HPDE6-E6E7 (cell line): ENCODE measurements at regions not wholly inside any gene's neighbourhood (a gene's known extent, or its start where the extent isn't known, plus 50 kb on each side); places are given as distances from the start of the nearest gene placed in this dataset.
A peak's percentile ranks its signal among the peaks of the same experiment; 100 is the strongest.
"Not testable (repeated sequence)": the region's sequence is repeated elsewhere in the genome, so short reads cannot be mapped to it uniquely, and the experiment has no call there.

Experiments used
- DNase-seq: peaks from one replicate; pipeline ENCODE4 v3.0.0; 2011; ENCODE audit warnings: missing footprints; ENCODE audit errors: extremely low spot score

GRCh38 chr12:38384816-38385378, 68.3 kb downstream of the ALG10B start:
- no peak for DNase-seq

DNA sequence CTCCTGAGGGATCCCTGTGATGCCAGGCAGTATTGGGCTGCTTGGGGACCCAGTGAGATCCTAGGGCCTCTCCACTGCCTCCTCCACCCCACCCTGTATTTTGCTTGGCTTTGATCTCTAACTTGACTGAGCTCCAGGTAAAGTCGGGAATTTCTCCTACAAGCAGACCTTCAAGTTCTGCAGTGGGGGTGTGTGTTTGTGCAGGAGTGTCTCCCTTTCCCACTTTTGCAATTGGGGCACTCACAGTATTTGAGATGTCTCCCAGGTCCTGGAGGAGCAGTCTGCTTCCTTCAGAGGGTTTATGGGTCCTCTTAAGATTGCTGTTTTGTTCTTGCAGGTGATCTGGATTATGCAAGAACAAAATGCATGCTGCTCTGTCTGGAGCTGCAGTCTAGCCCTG, 68.9 kb downstream of the ALG10B start:
- DNase-seq = no peak

GRCh38 chr12:38386205-38386985, 69.8 kb downstream of the ALG10B start:
- DNase-seq = no peak

- no peak for DNase-seq
These were observed 73.0 kb downstream of the ALG10B start for GRCh38 chr12:38389614-38390013.

- no peak for DNase-seq
These were observed 74.4 kb downstream of the ALG10B start for GRCh38 chr12:38391007-38391406.

DNA sequence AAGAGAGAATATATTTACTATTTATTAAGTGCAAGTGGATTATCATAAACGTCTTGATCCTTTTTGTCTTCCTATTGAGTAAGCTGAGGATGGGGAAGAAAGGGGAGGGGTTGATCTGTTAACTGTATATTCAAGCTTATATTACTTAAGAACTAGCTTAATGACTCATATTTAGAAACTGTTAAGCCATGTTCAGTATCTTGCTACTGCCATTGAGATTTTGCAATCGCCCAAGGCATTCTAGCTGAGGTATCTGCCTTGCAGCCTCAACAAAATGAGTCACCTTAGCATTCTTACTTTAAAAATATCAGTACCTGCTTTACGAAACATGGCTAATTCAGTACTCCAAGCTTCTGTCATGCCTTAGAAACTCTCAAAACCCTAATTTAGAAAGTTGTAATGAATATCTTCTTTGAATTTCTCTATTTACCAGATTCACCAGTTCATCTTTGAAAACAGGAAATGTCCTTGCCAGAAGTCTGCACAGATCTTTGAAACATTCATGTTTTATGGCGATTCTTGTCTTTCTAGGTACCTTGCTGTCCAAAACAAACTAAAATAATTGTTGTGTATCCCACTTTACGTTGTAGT, 76.1 kb downstream of the ALG10B start:
- DNase-seq = peak; percentile 77

- DNase-seq = no peak
These were observed 83.2 kb downstream of the ALG10B start for GRCh38 chr12:38399711-38400206.

DNA sequence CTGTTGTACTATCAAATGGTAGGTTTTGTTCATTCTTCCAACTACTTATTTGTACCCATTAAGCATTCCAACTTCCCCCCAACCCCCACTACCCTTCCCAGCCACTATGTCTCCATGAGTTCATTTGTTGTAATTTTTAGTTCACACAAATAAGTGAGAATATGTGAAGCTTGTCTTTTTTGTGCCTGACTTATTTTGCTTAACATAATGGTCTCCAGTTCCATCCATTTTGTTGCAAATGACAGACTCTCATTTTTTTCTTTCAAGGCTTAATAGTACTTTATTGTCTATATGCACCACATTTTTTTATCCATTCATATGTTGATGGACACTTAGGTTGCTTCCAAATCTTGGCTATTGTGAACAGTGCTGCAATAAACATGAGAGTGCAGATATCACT, 86.2 kb downstream of the ALG10B start:
- no peak for DNase-seq

- no peak for DNase-seq
These were observed 92.9 kb downstream of the ALG10B start for GRCh38 chr12:38409511-38409910.

DNA sequence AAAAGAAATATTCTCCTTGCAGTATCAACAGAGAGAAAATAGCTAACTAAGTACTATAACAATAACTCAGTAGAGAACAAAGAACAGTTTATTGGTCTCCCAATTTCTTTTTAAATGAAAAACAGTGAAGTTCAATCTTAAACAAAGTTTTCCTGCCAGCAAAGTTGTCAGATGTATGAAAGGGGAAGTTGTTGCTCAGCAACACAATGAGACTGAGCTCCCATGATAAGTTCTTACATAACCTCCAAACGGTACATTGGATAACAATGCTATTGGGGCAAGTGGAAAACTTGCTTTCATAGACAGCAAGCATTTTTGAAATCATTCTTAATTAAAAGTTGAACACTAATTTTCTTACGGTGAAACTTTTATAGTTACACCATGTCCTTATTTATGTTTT, 94.9 kb downstream of the ALG10B start:
- DNase-seq = no peak

GRCh38 chr12:38411946-38412345, 95.4 kb downstream of the ALG10B start:
- DNase-seq = no peak

DNA sequence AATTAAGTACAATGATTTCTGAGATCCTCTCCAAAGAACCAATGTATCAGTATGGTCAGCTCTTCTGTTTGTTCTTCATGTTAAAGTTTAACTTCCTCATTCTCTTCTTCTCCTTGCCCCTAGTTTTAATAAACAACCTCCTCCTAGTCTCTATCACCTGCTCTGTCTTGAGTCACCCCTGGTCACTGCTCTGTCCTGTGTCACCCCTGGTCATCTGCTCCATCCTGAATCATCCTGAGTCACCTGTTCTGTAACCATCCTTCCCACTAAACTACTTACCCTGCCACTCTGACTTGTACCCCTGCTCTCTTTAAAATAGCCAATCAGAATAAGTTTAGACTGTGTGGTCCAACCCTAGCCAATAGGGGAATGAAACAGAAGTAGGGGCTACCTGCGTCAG, 100.5 kb downstream of the ALG10B start:
- DNase-seq = no peak

GRCh38 chr12:38424436-38424835, 107.9 kb downstream of the ALG10B start:
- no peak for DNase-seq

- DNase-seq = no peak
These were observed 110.9 kb downstream of the ALG10B start for GRCh38 chr12:38427442-38427841.

DNA sequence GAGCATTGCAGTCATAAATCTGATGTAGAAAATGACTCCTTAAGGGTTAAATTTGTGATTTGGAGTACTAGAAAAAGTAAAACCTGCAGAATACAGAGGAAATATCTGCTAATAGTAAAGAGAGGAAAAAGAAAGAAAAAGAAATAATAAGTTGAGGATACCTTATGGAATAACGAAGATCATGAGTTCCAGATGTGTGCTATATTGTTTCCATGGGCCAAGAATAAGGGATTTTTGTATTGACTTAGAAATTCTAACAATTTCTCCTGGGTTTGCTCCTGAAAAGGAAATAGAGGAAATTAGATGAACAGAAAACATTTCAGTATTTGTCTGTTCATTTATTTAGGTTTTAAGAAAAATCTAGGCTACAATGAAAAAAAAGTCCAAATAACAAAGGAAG, 115.3 kb downstream of the ALG10B start:
- DNase-seq = no peak

GRCh38 chr12:38441871-38442281, 125.3 kb downstream of the ALG10B start:
- DNase-seq = not testable (repeated sequence)

DNA sequence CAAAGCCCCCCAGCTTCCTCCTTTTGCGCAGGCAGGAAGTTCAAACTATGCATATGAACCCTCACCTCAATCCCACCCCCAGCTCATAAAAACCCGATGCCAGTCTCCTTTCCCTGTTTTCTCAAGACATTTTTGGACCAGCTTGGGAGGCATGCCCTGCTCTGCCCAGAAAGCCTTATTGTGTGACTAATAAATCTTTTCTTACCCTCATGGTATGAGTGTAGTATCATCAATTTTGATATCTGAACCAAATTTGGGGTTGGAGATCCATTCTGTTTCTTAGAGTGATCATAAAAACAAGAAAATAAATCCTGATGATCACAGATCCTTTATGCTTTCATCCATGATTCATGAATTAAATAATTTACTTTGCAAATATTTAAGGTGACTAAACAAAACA, 128.5 kb downstream of the ALG10B start:
- DNase-seq = no peak

- no peak for DNase-seq
These were observed 132.4 kb downstream of the ALG10B start for GRCh38 chr12:38448991-38449390.

DNA sequence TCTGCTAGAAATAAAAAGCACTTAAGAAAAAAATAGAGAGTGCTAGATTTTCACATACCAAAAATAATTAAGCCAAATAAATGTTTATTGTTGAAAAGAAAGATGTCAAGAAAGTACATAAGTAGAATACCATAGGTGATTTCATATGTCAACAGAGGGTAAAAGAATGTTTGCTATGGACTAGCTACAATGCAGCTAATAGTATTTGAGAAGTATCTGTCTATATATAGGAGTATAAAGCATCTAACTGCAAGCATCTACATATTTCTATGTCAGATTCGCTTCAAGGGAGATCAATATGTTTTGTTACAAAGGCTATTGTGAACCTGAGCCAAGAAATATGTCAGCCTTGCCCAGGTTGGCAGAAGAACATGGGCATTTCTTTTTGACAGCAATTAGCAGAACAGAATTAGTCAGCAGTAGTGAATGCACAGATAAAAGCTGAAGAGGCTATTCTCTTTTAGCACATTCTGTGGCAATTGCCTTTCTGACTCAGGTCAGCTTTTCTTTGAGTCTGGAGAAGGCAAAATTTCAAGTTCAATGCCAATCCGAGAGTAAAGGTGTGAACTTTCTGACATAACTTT, 140.1 kb downstream of the ALG10B start:
- no peak for DNase-seq

DNA sequence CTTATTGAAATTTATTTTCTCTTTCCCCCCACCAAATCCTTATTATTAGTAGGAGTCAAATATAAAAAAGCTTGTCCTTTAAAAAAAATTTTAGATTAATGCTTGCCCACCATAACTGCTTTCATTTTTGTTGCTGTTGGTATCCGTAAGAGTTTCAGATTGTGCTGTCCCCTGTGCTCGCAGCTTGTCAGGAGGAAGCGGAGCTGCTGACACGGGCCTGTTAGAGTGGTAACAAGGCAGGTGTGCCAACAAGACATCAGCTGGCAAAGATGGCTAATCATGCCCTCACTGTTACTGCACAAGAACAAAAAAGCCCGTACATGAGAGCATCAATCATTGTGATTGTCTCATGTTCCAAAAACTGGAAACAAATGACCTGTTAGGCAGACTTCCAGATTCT, 148.4 kb downstream of the ALG10B start:
- DNase-seq = no peak

DNA sequence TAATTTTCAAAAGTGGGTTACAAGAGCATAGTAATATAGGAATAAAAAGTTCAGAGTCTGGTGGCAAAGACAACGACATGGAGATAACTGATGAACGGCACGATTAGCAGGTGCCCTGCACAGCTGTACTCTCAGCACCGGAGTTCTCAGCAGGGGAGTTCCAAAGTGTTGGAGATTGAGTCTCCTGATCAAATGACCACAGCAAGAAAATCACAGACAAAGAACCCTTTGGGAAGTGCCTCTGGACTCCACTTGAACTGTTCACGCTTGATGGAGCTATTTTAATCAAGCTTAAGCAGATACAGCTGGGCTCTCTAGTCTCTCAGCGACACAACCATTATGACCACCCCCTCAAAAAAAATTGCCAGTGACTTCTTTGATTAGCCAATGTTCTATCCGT, 153.1 kb downstream of the ALG10B start:
- no peak for DNase-seq

DNA sequence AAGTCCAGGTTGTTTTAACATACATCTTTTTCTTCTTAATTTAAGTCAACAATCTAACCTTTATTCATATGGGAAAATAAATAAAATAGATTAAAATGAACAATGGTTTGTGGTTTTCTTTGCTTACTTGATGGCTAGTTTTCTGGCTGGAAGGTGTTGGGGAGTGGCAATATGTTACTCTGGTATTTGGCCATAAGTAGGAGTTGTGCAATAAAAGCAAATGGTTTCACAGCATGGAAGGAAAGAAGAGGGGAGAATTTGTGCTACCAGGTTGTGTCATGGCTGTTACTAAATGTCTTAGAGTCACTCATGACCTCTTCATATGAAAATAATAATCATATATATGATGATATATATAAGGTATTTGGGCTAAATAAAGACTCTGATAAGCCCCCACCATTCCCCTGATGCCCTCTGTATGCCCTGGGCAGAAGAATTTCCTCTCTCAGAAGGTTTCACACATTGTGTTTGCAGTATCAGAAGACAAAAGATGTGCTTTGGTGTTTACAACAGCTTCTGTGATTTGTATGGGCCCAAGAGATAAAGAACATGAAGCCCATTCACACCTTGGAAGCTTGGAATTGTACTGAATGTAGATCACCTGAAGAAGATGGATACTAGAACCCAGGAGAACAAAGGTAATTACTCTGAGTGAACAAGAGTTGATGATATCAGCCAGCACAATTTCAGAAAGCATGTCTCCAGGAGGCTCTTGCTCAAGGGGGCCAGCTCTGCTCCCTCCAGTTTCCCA, 160.9 kb downstream of the ALG10B start:
- no peak for DNase-seq
